Endothelial cell (in vitro differentiated cells): ENCODE measurements at regions not wholly inside any gene's neighbourhood (a gene's known extent, or its start where the extent isn't known, plus 50 kb on each side); places are given as distances from the start of the nearest gene placed in this dataset.

Experiments used
- DNase-seq: peaks from one replicate; pipeline ENCODE4 v3.0.0; 2021; ENCODE audit warnings: low spot score
- H3K27ac Mint-ChIP-seq: one replicate; pipeline ENCODE4 v1.8.0; 2021; ENCODE audit warnings: mixed read lengths, inconsistent platforms; ENCODE audit not compliant: unreplicated experiment
- H3K27me3 Mint-ChIP-seq: one replicate; pipeline ENCODE4 v1.8.0; 2021; ENCODE audit warnings: mild to moderate bottlenecking, moderate library complexity, mixed read lengths, inconsistent platforms; ENCODE audit not compliant: unreplicated experiment
- H3K36me3 Mint-ChIP-seq: one replicate; pipeline ENCODE4 v1.8.0; 2021; ENCODE audit warnings: mild to moderate bottlenecking, low read depth, mixed read lengths, inconsistent platforms; ENCODE audit not compliant: unreplicated experiment
- H3K4me1 Mint-ChIP-seq: one replicate; pipeline ENCODE4 v1.8.0; 2021; ENCODE audit warnings: mild to moderate bottlenecking, mixed read lengths, inconsistent platforms; ENCODE audit not compliant: unreplicated experiment
- H3K4me3 Mint-ChIP-seq: one replicate; pipeline ENCODE4 v1.8.0; 2021; ENCODE audit warnings: mild to moderate bottlenecking, mixed read lengths, inconsistent platforms; ENCODE audit not compliant: unreplicated experiment
- H3K9me3 Mint-ChIP-seq: one replicate; pipeline ENCODE4 v1.8.0; 2021; ENCODE audit warnings: mixed read lengths, inconsistent platforms; ENCODE audit not compliant: unreplicated experiment
- TF ChIP-seq, protein P1 (sequence below): fragments of 200-600 bp; sonication (generic); IDR thresholded peaks from one replicate; pipeline ENCODE4 v1.5.0; 2021; ENCODE audit warnings: antibody characterized with exemption; ENCODE audit not compliant: unreplicated experiment

DNA sequence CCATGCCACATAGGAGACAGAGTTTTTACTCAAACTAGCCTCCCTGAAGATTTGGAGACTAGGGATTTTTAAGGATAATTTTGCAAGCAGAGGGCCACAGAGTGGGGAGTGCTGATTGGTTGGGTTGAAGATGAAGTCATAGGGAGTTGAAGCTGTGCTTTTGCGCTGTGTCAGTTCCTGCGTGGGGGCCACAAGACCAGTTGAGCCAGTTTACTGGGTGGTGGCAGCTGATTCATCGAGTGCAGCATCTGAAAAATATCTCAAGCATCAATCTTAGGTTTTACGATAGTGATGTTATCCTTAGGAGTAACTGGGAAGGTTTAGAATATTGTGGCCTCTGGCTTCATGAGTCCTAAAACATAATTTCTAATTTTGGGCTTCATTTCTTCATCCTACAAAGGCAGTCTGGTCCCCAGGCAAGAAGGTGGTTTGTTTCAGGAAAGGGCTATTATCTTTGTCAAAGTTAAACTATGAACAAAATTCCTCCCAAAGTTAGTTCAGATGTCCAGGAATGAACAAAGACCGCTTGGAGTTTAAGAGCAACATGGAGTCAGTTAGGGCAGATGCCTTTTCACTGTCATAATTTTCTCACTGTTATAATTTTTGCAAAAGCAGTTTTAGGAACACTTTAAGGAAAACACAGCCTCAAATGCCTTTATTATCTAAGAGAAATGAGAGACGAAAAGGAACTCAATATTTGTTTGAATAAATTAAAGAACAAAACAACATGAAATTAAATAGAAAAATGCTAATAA is 960.8 kb upstream of the PRKX start:
- H3K36me3 Mint-ChIP-seq: no peaks in the 10 kb centered on the region
- H3K27ac Mint-ChIP-seq: no peak overlapping the region
- no peak for DNase-seq
- H3K4me1 Mint-ChIP-seq: no peaks in the 10 kb centered on the region
- H3K27me3 Mint-ChIP-seq: no peaks in the 10 kb centered on the region
- H3K4me3 Mint-ChIP-seq: no peak overlapping the region
- TF ChIP-seq, protein P1, sequence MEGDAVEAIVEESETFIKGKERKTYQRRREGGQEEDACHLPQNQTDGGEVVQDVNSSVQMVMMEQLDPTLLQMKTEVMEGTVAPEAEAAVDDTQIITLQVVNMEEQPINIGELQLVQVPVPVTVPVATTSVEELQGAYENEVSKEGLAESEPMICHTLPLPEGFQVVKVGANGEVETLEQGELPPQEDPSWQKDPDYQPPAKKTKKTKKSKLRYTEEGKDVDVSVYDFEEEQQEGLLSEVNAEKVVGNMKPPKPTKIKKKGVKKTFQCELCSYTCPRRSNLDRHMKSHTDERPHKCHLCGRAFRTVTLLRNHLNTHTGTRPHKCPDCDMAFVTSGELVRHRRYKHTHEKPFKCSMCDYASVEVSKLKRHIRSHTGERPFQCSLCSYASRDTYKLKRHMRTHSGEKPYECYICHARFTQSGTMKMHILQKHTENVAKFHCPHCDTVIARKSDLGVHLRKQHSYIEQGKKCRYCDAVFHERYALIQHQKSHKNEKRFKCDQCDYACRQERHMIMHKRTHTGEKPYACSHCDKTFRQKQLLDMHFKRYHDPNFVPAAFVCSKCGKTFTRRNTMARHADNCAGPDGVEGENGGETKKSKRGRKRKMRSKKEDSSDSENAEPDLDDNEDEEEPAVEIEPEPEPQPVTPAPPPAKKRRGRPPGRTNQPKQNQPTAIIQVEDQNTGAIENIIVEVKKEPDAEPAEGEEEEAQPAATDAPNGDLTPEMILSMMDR: no peak
- no peaks in the 10 kb centered on the region for H3K9me3 Mint-ChIP-seq

DNA sequence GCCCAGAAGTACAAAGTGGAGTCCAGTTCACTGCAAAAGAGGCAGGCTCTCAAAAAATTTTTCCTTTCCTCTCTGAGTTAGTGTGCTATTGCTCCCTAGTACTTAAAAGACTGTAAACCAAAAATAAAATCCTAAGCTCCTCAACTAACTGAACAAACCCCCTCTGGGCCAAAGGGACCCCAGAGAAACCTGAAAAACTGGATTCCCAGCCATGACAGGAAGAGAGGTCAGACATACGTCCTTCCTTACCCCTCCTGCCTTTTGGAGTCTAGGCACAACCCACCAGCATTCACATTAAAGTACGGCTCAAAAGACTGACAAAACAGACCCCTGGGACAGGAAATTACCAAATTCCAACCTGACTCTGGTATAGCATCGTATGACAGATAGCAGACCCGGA is 957.9 kb upstream of the PRKX start:
- DNase-seq: no peak
- no peaks in the 10 kb centered on the region for H3K27me3 Mint-ChIP-seq
- TF ChIP-seq, protein P1: no peak
- H3K4me1 Mint-ChIP-seq: no peaks in the 10 kb centered on the region
- no peaks in the 10 kb centered on the region for H3K9me3 Mint-ChIP-seq
- no peak overlapping the region for H3K27ac Mint-ChIP-seq
- no peaks in the 10 kb centered on the region for H3K36me3 Mint-ChIP-seq
- H3K4me3 Mint-ChIP-seq: no peak overlapping the region

DNA sequence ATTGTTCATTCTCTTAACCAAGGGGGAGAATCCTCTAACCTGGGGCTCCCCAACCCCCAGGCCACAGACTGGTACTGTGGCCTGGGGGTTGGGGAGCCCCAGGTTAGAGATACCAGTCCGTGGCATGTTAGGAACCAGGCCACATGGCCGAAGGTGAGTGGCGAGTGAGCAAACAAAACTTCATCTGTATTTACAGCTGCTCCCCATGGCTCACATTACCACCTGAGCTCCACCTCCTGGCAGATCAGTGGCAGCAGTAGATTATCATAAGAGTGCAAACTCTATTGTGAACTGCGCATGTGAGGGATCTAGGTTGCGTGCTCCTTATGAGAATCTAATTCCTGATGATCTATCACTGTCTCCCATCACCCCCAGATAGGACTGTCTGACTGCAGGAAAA is 957.2 kb upstream of the PRKX start:
- Mint-ChIP-seq H3K36me3 (no peaks in the 10 kb centered on the region), H3K4me3 (no peak overlapping the region), H3K27me3 (no peaks in the 10 kb centered on the region), H3K9me3 (no peaks in the 10 kb centered on the region), H3K4me1 (no peaks in the 10 kb centered on the region), H3K27ac (no peak overlapping the region)
- TF ChIP-seq, protein P1: no peak
- no peak for DNase-seq

DNA sequence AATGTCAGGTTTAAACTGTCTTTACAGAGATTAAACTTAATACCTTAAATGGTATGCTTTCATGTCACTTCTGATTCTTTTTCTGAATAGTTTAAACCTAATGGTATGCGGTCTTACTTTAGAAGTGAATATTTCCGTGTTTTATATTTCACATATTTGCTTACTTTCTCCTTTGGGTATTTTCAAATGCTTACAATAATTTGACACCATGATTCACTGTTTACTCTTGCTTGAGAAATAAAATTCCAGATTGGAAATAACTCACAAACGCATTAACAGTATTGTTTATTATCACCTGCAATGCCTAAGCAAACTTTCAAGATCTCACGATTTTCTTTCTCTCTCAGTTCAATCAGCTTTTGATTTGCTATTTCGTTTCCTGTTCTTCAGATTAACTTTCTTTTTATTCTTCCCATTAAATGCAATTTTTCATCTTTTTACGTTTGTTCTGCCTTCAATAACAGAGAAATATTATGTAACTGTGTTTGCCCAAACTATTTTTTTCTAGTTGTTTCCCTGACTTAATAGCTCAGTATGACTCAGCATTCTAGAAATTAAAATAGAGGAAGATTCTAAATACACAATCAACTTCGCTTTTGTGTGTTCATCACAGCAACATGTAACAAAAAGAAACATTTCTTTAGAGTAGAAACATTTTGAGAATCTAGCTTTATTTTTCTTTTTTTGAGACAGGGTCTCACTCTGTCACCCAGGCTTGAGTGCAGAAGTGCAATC is 955.5 kb upstream of the PRKX start:
- Mint-ChIP-seq H3K27me3 (no peaks in the 10 kb centered on the region), H3K4me1 (no peaks in the 10 kb centered on the region), H3K9me3 (no peaks in the 10 kb centered on the region), H3K4me3 (no peak overlapping the region), H3K27ac (no peak overlapping the region), H3K36me3 (no peaks in the 10 kb centered on the region)
- TF ChIP-seq, protein P1: no peak
- no peak for DNase-seq

DNA sequence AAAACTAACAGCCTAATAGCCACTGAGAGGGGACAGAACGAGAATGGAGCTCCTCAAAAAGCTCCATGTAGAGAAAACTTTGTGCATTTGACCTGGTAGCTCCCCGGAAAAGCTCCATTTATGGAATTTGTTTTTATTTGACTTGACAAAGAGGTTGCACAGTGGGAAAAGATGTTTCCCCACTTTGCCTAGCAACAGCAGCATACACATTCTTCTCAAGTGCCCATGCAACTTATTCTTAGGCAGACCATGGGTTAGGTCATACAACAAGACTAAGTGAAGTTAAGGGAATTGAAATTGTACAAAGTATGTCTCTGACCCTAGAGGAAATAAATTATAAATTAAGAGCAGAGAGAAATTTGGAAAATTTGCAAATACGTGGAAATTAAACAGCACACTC is 949.6 kb upstream of the PRKX start:
- no peak for DNase-seq
- TF ChIP-seq, protein P1: no peak

More for the DNA sequence above, 949.6 kb upstream of the PRKX start:
- Mint-ChIP-seq H3K27ac (no peak overlapping the region), H3K4me1 (no peaks in the 10 kb centered on the region), H3K9me3 (no peaks in the 10 kb centered on the region), H3K4me3 (no peak overlapping the region), H3K27me3 (no peaks in the 10 kb centered on the region), H3K36me3 (no peaks in the 10 kb centered on the region)
